ENCODE measurements at regions not wholly inside any gene's neighbourhood (a gene's known extent, or its start where the extent isn't known, plus 50 kb on each side); places are given as distances from the start of the nearest gene placed in this dataset.
"Not testable (repeated sequence)": the region's sequence is repeated elsewhere in the genome, so short reads cannot be mapped to it uniquely, and the experiment has no call there.

- no peaks in the 10 kb centered on the region for H3K27me3 ChIP-seq (ENCODE audit: low read length)
- ChIA-PET POLR2A (ENCODE audit: unreplicated experiment) (no interaction called here), CTCF (no interaction called here)
- no peak overlapping the region for H2AFZ ChIP-seq (ENCODE audit: low read length)
- no peak for ATAC-seq
- BruUV-seq (replicated peaks): no TSS peak
- no peak overlapping the region for H3K9ac ChIP-seq (ENCODE audit: low read length)
- no peaks in the 10 kb centered on the region for H3K36me3 ChIP-seq (ENCODE audit: low read depth, low read length)
- no peaks in the 10 kb centered on the region for H4K20me1 ChIP-seq (ENCODE audit: low read length)
- no peaks in the 10 kb centered on the region for H3F3A ChIP-seq (ENCODE audit: low read length, unreplicated experiment)
- no peak overlapping the region for H3K4me3 ChIP-seq (ENCODE audit: low read length)
- H3K27ac ChIP-seq (ENCODE audit: low read length): no peak overlapping the region
- H3K4me2 ChIP-seq (ENCODE audit: low read length): no peak overlapping the region
- no peaks in the 10 kb centered on the region for H3K79me2 ChIP-seq (ENCODE audit: low read length)
- intact Hi-C loops (cut with micrococcal nuclease): no loop called here
- H3K9me3 ChIP-seq (ENCODE audit: low read length): no peaks in the 10 kb centered on the region
- H3K9me2 ChIP-seq (replicated peaks; ENCODE audit: low read length): no peaks in the 10 kb centered on the region
- DNase-seq: no peak
- H3K4me1 ChIP-seq (ENCODE audit: insufficient read depth, low read length): peaks cover 5% of the 10 kb centered on the region; the same call in 1 of the 2 replicates
- TF ChIP-seq EZH2 (IDR thresholded peaks at IDR 0.05; ENCODE audit: low read length, unreplicated experiment): no peak
- TF ChIP-seq EZH2phosphoT487 (IDR thresholded peaks at IDR 0.05; ENCODE audit: borderline replicate concordance, low read length): no peak
- TF ChIP-seq, protein P1, sequence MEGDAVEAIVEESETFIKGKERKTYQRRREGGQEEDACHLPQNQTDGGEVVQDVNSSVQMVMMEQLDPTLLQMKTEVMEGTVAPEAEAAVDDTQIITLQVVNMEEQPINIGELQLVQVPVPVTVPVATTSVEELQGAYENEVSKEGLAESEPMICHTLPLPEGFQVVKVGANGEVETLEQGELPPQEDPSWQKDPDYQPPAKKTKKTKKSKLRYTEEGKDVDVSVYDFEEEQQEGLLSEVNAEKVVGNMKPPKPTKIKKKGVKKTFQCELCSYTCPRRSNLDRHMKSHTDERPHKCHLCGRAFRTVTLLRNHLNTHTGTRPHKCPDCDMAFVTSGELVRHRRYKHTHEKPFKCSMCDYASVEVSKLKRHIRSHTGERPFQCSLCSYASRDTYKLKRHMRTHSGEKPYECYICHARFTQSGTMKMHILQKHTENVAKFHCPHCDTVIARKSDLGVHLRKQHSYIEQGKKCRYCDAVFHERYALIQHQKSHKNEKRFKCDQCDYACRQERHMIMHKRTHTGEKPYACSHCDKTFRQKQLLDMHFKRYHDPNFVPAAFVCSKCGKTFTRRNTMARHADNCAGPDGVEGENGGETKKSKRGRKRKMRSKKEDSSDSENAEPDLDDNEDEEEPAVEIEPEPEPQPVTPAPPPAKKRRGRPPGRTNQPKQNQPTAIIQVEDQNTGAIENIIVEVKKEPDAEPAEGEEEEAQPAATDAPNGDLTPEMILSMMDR (conservative IDR thresholded peaks at IDR 0.05; ENCODE audit: low read depth, low read length): no peak
Measured at GRCh38 chr6:149142924-149143429, 174.5 kb upstream of the TAB2 start.

- H3K4me1 ChIP-seq (ENCODE audit: insufficient read depth, low read length); ATAC-seq; H3K4me3 ChIP-seq (ENCODE audit: low read length); DNase-seq; H3K79me2 ChIP-seq (ENCODE audit: low read length); H3K9me3 ChIP-seq (ENCODE audit: low read length); POLR2A ChIA-PET (ENCODE audit: unreplicated experiment); H3K27ac ChIP-seq (ENCODE audit: low read length); intact Hi-C loops (cut with micrococcal nuclease); H3K36me3 ChIP-seq (ENCODE audit: low read depth, low read length); BruUV-seq (replicated peaks); H3K4me2 ChIP-seq (ENCODE audit: low read length); CTCF ChIA-PET; H3F3A ChIP-seq (ENCODE audit: low read length, unreplicated experiment); H3K9me2 ChIP-seq (replicated peaks; ENCODE audit: low read length); H3K9ac ChIP-seq (ENCODE audit: low read length); H2AFZ ChIP-seq (ENCODE audit: low read length); H4K20me1 ChIP-seq (ENCODE audit: low read length); H3K27me3 ChIP-seq (ENCODE audit: low read length): not testable (repeated sequence)
Measured at GRCh38 chr6:149145800-149146199, 171.7 kb upstream of the TAB2 start.

GRCh38 chr6:149147195-149147594 is 170.3 kb upstream of the TAB2 start:
- ChIA-PET CTCF (no interaction called here), POLR2A (ENCODE audit: unreplicated experiment) (no interaction called here)
- H3K9me2 ChIP-seq (replicated peaks; ENCODE audit: low read length): no peaks in the 10 kb centered on the region
- H3F3A ChIP-seq (ENCODE audit: low read length, unreplicated experiment): no peaks in the 10 kb centered on the region
- no peaks in the 10 kb centered on the region for H3K27me3 ChIP-seq (ENCODE audit: low read length)
- H3K9ac ChIP-seq (ENCODE audit: low read length): no peak overlapping the region
- no peaks in the 10 kb centered on the region for H4K20me1 ChIP-seq (ENCODE audit: low read length)
- no peak overlapping the region for H3K4me2 ChIP-seq (ENCODE audit: low read length)
- intact Hi-C loops (cut with micrococcal nuclease): no loop called here
- no peaks in the 10 kb centered on the region for H3K36me3 ChIP-seq (ENCODE audit: low read depth, low read length)
- BruUV-seq (replicated peaks): no TSS peak
- H3K27ac ChIP-seq (ENCODE audit: low read length): no peak overlapping the region
- H3K4me1 ChIP-seq (ENCODE audit: insufficient read depth, low read length): no peaks in the 10 kb centered on the region
- no peak overlapping the region for H2AFZ ChIP-seq (ENCODE audit: low read length)
- H3K79me2 ChIP-seq (ENCODE audit: low read length): no peaks in the 10 kb centered on the region
- ATAC-seq (no peak), DNase-seq (no peak)
- H3K4me3 ChIP-seq (ENCODE audit: low read length): no peak overlapping the region
- TF ChIP-seq EZH2 (IDR thresholded peaks at IDR 0.05; ENCODE audit: low read length, unreplicated experiment): no peak
- TF ChIP-seq EZH2phosphoT487 (IDR thresholded peaks at IDR 0.05; ENCODE audit: borderline replicate concordance, low read length): no peak
- TF ChIP-seq, protein P1 (conservative IDR thresholded peaks at IDR 0.05; ENCODE audit: low read depth, low read length): no peak
- H3K9me3 ChIP-seq (ENCODE audit: low read length): no peaks in the 10 kb centered on the region
